Activated naive CD8-positive, alpha-beta T cell treated with anti-CD3 and anti-CD28 coated beads, Interleukin-2, amount 10 ng/mL, durations not matched to agents 7 days and 5 days (primary cell): ENCODE measurements at regions not wholly inside any gene's neighbourhood (a gene's known extent, or its start where the extent isn't known, plus 50 kb on each side); places are given as distances from the start of the nearest gene placed in this dataset.

Source experiments
- ATAC-seq: fragments of 150-1000 bp; cut with Tn5 transposase; one replicate; pipeline ENCODE4 v1.10.0; 2021; ENCODE audit warnings: low read depth, moderate library complexity
- POLR2A ChIA-PET: fragments of 350-600 bp; sonication (Branson Sonifier 250); formaldehyde crosslinking; loops from one replicate; lab custom pipeline; 2021; ENCODE audit warnings: antibody characterized with exemption; lab: Charles Lee
- DNase-seq: peaks from one replicate; pipeline ENCODE4 v3.0.0; 2021
- H3K27ac Mint-ChIP-seq: one replicate; pipeline ENCODE4 v1.8.0; 2022; ENCODE audit warnings: mild to moderate bottlenecking, mixed read lengths
- H3K27me3 Mint-ChIP-seq: one replicate; pipeline ENCODE4 v1.8.0; 2022; ENCODE audit warnings: mild to moderate bottlenecking, moderate library complexity, mixed read lengths
- H3K36me3 Mint-ChIP-seq: one replicate; pipeline ENCODE4 v1.8.0; 2021; ENCODE audit warnings: mild to moderate bottlenecking, mixed read lengths
- H3K4me1 Mint-ChIP-seq: one replicate; pipeline ENCODE4 v1.8.0; 2021; ENCODE audit warnings: mixed read lengths
- H3K4me3 Mint-ChIP-seq: one replicate; pipeline ENCODE4 v1.8.0; 2022; ENCODE audit warnings: mild to moderate bottlenecking, moderate library complexity, mixed read lengths
- H3K9me3 Mint-ChIP-seq: one replicate; pipeline ENCODE4 v1.8.0; 2021; ENCODE audit warnings: mixed read lengths

DNA sequence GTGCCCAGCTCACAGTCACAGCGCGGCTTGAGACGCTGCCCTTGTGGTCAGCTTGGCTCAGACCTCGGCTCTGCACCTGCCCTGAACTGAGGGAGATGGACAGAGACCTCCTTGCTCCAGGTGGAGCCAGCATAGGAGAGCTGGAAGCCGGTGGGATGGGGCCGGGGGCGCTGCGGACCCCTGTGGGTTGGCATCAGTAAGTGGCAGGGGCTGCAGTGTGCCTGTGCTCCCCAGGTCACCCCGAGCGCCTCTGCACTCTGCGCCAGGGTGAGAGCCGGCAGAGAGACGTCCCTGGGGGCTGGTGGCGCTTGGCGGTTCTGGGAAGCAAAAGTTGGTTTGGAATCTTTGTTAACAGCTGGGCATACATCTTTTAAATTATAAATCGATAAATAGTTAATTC lies 105.6 kb upstream of the TTC34 start:
- Mint-ChIP-seq H3K4me3 (no peak overlapping the region), H3K36me3 (no peaks in the 10 kb centered on the region), H3K4me1 (no peaks in the 10 kb centered on the region), H3K9me3 (no peaks in the 10 kb centered on the region), H3K27me3 (no peaks in the 10 kb centered on the region), H3K27ac (no peak overlapping the region)
- POLR2A ChIA-PET, result no interaction called here
- DNase-seq (no peak), ATAC-seq (no peak)

- H3K4me1 Mint-ChIP-seq, result no peaks in the 10 kb centered on the region
- no peak overlapping the region for H3K27ac Mint-ChIP-seq
- H3K4me3 Mint-ChIP-seq, result no peak overlapping the region
- H3K9me3 Mint-ChIP-seq, result no peaks in the 10 kb centered on the region
- H3K36me3 Mint-ChIP-seq, result no peaks in the 10 kb centered on the region
- H3K27me3 Mint-ChIP-seq, result no peaks in the 10 kb centered on the region
- DNase-seq (no peak), ATAC-seq (no peak)
- POLR2A ChIA-PET, result no interaction called here
Observed at GRCh38 chr1:2908081-2908480, 106.6 kb upstream of the TTC34 start.

DNA sequence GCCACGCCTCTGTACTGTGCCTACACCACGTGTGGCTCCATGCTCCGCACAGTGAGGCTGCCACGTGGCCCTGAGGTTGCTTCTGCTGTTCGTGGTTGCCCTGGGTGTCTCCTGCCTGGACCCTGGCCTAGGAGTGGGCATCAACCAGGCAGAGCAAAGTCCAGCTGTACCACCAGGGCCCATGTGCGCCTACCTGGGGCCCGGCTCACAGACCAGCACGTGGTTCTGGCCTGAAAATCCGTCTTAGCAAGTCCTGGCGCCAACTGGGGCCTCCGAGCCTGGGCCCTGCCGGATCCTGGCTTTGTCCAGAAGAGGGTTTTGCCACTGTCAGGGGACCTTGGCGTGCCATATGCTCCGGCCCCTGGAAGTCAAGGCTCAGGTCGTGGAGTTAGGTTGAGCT lies 107.1 kb upstream of the TTC34 start:
- no peaks in the 10 kb centered on the region for H3K4me1 Mint-ChIP-seq
- no peaks in the 10 kb centered on the region for H3K9me3 Mint-ChIP-seq
- no peak overlapping the region for H3K27ac Mint-ChIP-seq
- H3K27me3 Mint-ChIP-seq, result no peaks in the 10 kb centered on the region
- DNase-seq, result no peak
- H3K36me3 Mint-ChIP-seq, result no peaks in the 10 kb centered on the region
- POLR2A ChIA-PET, result no interaction called here
- no peak for ATAC-seq
- no peak overlapping the region for H3K4me3 Mint-ChIP-seq

DNA sequence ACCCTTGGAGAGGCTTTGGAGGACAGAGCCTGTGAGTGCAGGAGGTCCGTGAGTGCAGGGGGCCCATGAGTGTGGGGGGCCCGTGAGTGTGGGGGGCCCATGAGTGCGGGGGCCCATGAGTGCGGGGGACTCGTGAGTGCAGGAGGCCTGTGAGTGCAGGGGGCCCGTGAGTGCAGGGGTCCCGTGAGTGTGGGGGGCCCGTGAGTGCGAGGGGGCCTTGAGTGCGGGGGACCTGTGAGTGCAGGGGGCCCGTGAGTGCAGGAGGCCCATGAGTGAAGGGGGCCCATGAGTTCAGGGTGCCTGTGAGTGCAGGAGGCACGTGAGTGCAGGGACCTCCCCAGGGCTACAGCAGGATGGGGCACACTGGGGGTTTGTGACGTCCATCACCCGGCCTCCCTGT lies 108.3 kb upstream of the TTC34 start:
- H3K9me3 Mint-ChIP-seq, result no peaks in the 10 kb centered on the region
- POLR2A ChIA-PET, result no interaction called here

DNA sequence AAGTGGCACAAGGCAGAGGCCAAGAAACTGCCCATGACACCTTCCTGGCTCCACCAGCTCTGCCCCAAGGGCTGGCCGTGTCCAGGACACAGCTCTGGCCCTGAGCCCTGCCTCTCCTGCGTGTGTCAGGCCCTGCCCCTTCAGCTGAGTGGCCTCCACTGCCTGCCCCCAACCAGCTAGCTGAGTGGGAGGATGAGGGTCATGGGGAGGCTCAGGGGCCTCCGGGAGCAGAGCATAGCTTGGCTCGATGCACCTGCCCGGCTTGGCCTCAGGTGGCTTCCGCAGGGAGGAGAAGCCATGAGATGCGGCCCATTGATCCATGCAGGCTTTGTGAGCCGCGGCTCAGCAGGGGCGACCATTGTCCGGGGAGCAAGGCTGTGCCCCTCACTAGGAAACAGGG lies 108.7 kb upstream of the TTC34 start:
- Mint-ChIP-seq H3K9me3 (no peaks in the 10 kb centered on the region), H3K4me1 (no peaks in the 10 kb centered on the region), H3K27me3 (no peaks in the 10 kb centered on the region), H3K27ac (no peak overlapping the region), H3K4me3 (no peak overlapping the region), H3K36me3 (no peaks in the 10 kb centered on the region)
- POLR2A ChIA-PET, result no interaction called here
- no peak for DNase-seq
- no peak for ATAC-seq

More for the DNA sequence above, 108.3 kb upstream of the TTC34 start:
- ATAC-seq (no peak), DNase-seq (no peak)
- H3K4me3 Mint-ChIP-seq, result no peak overlapping the region
- H3K36me3 Mint-ChIP-seq, result no peaks in the 10 kb centered on the region
- H3K27ac Mint-ChIP-seq, result no peak overlapping the region
- H3K27me3 Mint-ChIP-seq, result no peaks in the 10 kb centered on the region
- no peaks in the 10 kb centered on the region for H3K4me1 Mint-ChIP-seq

DNA sequence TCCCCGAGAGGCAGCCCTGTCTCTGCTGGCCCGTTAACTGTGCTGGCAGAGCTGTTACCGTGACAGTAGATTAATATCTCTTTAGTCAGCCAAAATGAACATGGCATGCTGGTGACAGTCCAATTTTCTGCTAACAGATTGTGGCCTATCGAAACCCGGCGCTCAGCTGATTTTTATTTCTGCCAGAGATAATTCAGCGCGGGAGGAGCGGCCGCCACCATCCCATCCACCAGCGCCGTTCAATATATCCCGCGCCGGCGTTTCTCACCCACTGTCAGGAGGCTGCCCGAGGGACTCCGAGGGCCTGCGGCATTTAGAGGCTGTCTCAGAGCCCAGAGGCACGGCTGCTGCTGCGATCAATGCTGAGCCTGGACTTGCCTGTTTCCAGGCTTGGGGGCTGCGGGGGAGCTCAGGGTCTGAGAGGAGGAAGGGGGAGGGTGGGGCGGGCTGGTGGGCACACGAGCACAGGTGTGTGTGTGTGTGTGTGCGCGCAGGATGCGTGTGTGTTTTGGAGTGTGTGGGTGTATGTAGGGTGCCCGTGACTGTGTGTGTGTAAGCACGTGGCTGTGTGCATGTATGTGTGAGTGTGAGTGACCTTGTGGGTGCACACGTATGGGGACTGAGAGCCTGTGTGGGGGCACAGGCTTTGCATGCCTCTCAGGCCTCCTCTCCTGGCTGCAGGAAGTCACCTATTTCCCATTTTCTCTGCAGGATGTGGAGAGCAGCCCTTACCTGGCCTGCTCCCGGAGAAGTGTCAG lies 109.7 kb upstream of the ACTRT2 start:
- H3K27me3 Mint-ChIP-seq, result no peaks in the 10 kb centered on the region
- DNase-seq (no peak), ATAC-seq (no peak)
- no peak overlapping the region for H3K27ac Mint-ChIP-seq
- peaks cover 2% of the 10 kb centered on the region for H3K4me1 Mint-ChIP-seq
- POLR2A ChIA-PET, result no interaction called here
- H3K4me3 Mint-ChIP-seq, result no peak overlapping the region
- peaks cover 8% of the 10 kb centered on the region for H3K9me3 Mint-ChIP-seq
- H3K36me3 Mint-ChIP-seq, result no peaks in the 10 kb centered on the region

- no peak for ATAC-seq
- no peak for DNase-seq
- Mint-ChIP-seq H3K27me3 (no peaks in the 10 kb centered on the region), H3K36me3 (no peaks in the 10 kb centered on the region), H3K4me1 (peaks cover 2% of the 10 kb centered on the region), H3K27ac (no peak overlapping the region), H3K9me3 (peaks cover 8% of the 10 kb centered on the region), H3K4me3 (no peak overlapping the region)
- POLR2A ChIA-PET, result no interaction called here
Observed at GRCh38 chr1:2912424-2913061, 108.7 kb upstream of the ACTRT2 start.

- DNase-seq, result no peak
- no peak overlapping the region for H3K27ac Mint-ChIP-seq
- H3K27me3 Mint-ChIP-seq, result no peaks in the 10 kb centered on the region
- no peak for ATAC-seq
- POLR2A ChIA-PET, result no interaction called here
- H3K4me1 Mint-ChIP-seq, result peaks cover 2% of the 10 kb centered on the region
- H3K9me3 Mint-ChIP-seq, result peaks cover 8% of the 10 kb centered on the region
- H3K4me3 Mint-ChIP-seq, result no peak overlapping the region
- no peaks in the 10 kb centered on the region for H3K36me3 Mint-ChIP-seq
Observed at GRCh38 chr1:2913091-2913490, 108.2 kb upstream of the ACTRT2 start.

DNA sequence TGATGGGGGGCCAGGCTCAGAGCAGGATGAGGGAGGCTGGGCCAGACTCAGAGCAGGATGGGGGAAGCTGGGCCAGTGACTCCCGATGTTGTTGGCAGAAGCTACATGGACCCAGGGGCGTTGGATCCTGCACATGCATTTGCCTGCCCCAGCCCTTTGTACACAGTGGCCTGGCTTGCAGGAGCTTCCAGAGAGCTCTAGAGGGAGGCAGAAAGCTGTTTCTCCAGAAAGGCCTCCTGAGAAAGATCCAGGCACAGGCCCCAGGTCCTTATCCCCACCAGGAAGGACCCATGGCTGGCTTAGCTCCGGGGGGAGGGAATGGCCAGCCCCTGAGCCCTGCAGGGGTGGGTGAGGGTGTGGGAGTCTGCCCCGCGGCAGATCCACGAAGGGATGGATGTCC lies 106.6 kb upstream of the ACTRT2 start:
- Mint-ChIP-seq H3K36me3 (no peaks in the 10 kb centered on the region), H3K4me1 (peaks cover 2% of the 10 kb centered on the region), H3K4me3 (no peak overlapping the region), H3K27ac (no peak overlapping the region), H3K9me3 (peaks cover 8% of the 10 kb centered on the region), H3K27me3 (no peaks in the 10 kb centered on the region)
- POLR2A ChIA-PET, result no interaction called here
- DNase-seq (no peak), ATAC-seq (no peak)

DNA sequence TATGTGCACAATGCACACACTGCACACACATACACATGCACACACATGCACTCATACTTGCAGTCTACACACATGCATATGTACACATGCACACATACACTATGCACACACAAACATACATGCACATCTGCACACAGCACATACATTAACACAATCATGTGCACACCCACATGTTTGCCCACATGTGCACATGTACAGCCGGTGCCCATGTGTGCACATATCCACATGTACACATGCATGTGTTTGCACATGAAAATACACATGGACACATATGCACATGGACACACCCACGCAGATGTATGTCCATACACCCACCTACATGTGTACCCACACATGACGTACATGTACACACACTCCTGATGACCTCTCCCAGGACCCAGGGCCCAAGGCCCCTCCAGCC lies 105.1 kb upstream of the ACTRT2 start:
- ATAC-seq (no peak), DNase-seq (no peak)
- Mint-ChIP-seq H3K4me3 (no peak overlapping the region), H3K9me3 (peaks cover 8% of the 10 kb centered on the region), H3K27me3 (no peaks in the 10 kb centered on the region), H3K36me3 (no peaks in the 10 kb centered on the region), H3K27ac (no peak overlapping the region), H3K4me1 (peaks cover 2% of the 10 kb centered on the region)
- POLR2A ChIA-PET, result no interaction called here

GRCh38 chr1:2916706-2917105 lies 104.6 kb upstream of the ACTRT2 start:
- Mint-ChIP-seq H3K4me1 (peaks cover 2% of the 10 kb centered on the region), H3K27me3 (no peaks in the 10 kb centered on the region), H3K9me3 (peaks cover 8% of the 10 kb centered on the region), H3K27ac (no peak overlapping the region), H3K4me3 (no peak overlapping the region), H3K36me3 (no peaks in the 10 kb centered on the region)
- POLR2A ChIA-PET, result no interaction called here
- no peak for DNase-seq
- ATAC-seq, result no peak

DNA sequence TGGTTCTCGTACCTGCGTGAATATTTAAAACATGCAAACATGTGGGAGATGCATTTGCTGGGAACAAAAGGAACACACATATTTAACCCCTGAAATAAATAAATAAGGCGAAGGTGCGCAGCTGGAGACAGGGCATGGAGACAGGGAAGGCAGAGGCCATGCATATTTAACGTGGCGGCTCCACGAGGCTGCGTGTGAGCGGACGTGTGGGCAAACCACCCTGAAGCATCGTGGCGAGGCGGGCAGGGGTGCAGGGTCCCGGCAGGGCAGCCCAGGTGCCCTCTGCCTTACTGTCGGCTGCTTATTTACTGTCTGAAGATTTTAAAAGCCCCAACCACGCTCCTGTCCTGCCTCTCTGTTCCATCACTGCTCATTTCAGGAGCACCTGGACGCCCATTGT lies 104.0 kb upstream of the ACTRT2 start:
- no peak for ATAC-seq
- H3K4me3 Mint-ChIP-seq, result no peak overlapping the region

DNA sequence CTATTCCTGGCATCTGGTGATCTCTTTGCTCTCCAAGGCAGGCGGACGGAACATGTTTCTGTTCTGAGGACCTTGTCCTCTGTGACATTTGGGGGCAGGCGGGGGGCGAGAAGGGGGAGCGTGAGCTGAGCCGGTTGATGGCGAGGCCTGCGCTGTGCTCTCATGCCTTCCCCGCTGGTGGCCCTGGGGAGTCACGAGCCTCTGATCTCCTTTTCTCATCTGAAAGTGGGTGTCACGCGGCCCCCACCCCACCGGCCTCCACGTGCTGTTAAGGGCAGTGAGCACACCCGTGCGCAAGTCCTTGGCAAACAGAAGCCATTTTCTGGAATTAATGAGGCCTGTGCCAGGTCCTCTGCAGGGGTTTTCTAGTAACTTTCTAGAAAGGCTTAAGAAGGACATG lies 102.8 kb upstream of the ACTRT2 start:
- H3K36me3 Mint-ChIP-seq, result no peaks in the 10 kb centered on the region
- DNase-seq, result no peak
- H3K4me3 Mint-ChIP-seq, result no peak overlapping the region
- no peaks in the 10 kb centered on the region for H3K27me3 Mint-ChIP-seq
- peaks cover 2% of the 10 kb centered on the region for H3K4me1 Mint-ChIP-seq
- H3K9me3 Mint-ChIP-seq, result peaks cover 8% of the 10 kb centered on the region
- no peak overlapping the region for H3K27ac Mint-ChIP-seq
- POLR2A ChIA-PET, result no interaction called here
- no peak for ATAC-seq

More for the DNA sequence above, 104.0 kb upstream of the ACTRT2 start:
- Mint-ChIP-seq H3K4me1 (peaks cover 2% of the 10 kb centered on the region), H3K9me3 (peaks cover 8% of the 10 kb centered on the region), H3K27ac (no peak overlapping the region), H3K27me3 (no peaks in the 10 kb centered on the region), H3K36me3 (no peaks in the 10 kb centered on the region)
- no peak for DNase-seq
- POLR2A ChIA-PET, result no interaction called here

GRCh38 chr1:2919841-2920240 lies 101.4 kb upstream of the ACTRT2 start:
- H3K4me3 Mint-ChIP-seq, result no peak overlapping the region
- peaks cover 2% of the 10 kb centered on the region for H3K4me1 Mint-ChIP-seq
- no peaks in the 10 kb centered on the region for H3K36me3 Mint-ChIP-seq
- H3K9me3 Mint-ChIP-seq, result peaks cover 8% of the 10 kb centered on the region
- no peak overlapping the region for H3K27ac Mint-ChIP-seq
- POLR2A ChIA-PET, result no interaction called here
- DNase-seq, result no peak
- H3K27me3 Mint-ChIP-seq, result no peaks in the 10 kb centered on the region
- ATAC-seq, result no peak
